ENCODE measurements at regions not wholly inside any gene's neighbourhood (a gene's known extent, or its start where the extent isn't known, plus 50 kb on each side); places are given as distances from the start of the nearest gene placed in this dataset.
"Not testable (repeated sequence)": the region's sequence is repeated elsewhere in the genome, so short reads cannot be mapped to it uniquely, and the experiment has no call there.

GRCh38 chr15:20344601-20345400 is 196.8 kb downstream of the GOLGA6L6 start:
- Histone ChIP-seq H3K9me2 (ENCODE audit: insufficient read depth) (no peaks in the 10 kb centered on the region), H3K9me3 (ENCODE audit: control insufficient read depth in 1 of 2, insufficient read depth in 1 of 2, low read depth in 1 of 2, low read length in 2 of 2) (peaks cover 69 to 77% of the 10 kb centered on the region in 2 experiments), H3K36me3 (ENCODE audit: control insufficient read depth in 1 of 2, insufficient read depth in 2 of 2, low read length in 2 of 2) (no peaks in the 10 kb centered on the region), H3K4me1 (ENCODE audit: control insufficient read depth in 1 of 2, insufficient read depth in 2 of 2, low read length in 2 of 2) (no peaks in the 10 kb centered on the region), H3K27me3 (ENCODE audit: insufficient read depth, low read length) (no peaks in the 10 kb centered on the region), H3K79me2 (ENCODE audit: insufficient read depth, low read length) (no peaks in the 10 kb centered on the region), H3K4me2 (ENCODE audit: low read length) (no peak overlapping the region), H3K27ac (ENCODE audit: low read depth, low read length) (no peak overlapping the region), H3K4me3 (replicated peaks in 1 of 2; ENCODE audit: low read depth in 1 of 2, low read length in 2 of 2) (no peak overlapping the region), H4K20me1 (ENCODE audit: insufficient read depth) (no peaks in the 10 kb centered on the region), H2AFZ (ENCODE audit: low read depth, low read length, poor library complexity, severe bottlenecking) (no peak overlapping the region), H3K9ac (ENCODE audit: low read length) (no peak overlapping the region)
- CTCF ChIA-PET: no interaction called here
- ATAC-seq: no peak
- TF ChIP-seq CEBPB (IDR thresholded peaks at IDR 0.05; ENCODE audit: low read depth) (no peak), EGR1 (IDR thresholded peaks at IDR 0.05; ENCODE audit: low read depth) (no peak), POLR2AphosphoS5 (IDR thresholded peaks at IDR 0.05; ENCODE audit: low read depth, low read length) (no peak), JUND (IDR thresholded peaks at IDR 0.05) (no peak), MAX (IDR thresholded peaks at IDR 0.05) (no peak)
- BruUV-seq (replicated peaks): no TSS peak
- RAD21 ChIA-PET (ENCODE audit: low non-redundant PET in 1 of 2, low total read pairs in 2 of 2, uncharacterized antibody in 2 of 2, unreplicated experiment in 2 of 2): no interaction called here
- DNase-seq (ENCODE audit: low read depth, low spot score): no peak
- POLR2A ChIA-PET: no interaction called here
- intact Hi-C loops (cut with micrococcal nuclease): loop anchor here (5.0 kb wide), 1 partner anchor 48 kb away; no protein-coding TSS in a partner anchor

GRCh38 chr15:20343395-20344211 is 198.0 kb downstream of the GOLGA6L6 start:
- RAD21 ChIA-PET (ENCODE audit: low non-redundant PET in 1 of 2, low total read pairs in 2 of 2, uncharacterized antibody in 2 of 2, unreplicated experiment in 2 of 2); H3K4me1 ChIP-seq (ENCODE audit: control insufficient read depth in 1 of 2, insufficient read depth in 2 of 2, low read length in 2 of 2); H3K36me3 ChIP-seq (ENCODE audit: control insufficient read depth in 1 of 2, insufficient read depth in 2 of 2, low read length in 2 of 2); H3K9me2 ChIP-seq (ENCODE audit: insufficient read depth); intact Hi-C loops (cut with micrococcal nuclease); H3K79me2 ChIP-seq (ENCODE audit: insufficient read depth, low read length); CTCF ChIA-PET; H3K27me3 ChIP-seq (ENCODE audit: insufficient read depth, low read length); H3K4me3 ChIP-seq (replicated peaks in 1 of 2; ENCODE audit: low read depth in 1 of 2, low read length in 2 of 2); BruUV-seq (replicated peaks); H3K4me2 ChIP-seq (ENCODE audit: low read length); ATAC-seq; H2AFZ ChIP-seq (ENCODE audit: low read depth, low read length, poor library complexity, severe bottlenecking); H3K27ac ChIP-seq (ENCODE audit: low read depth, low read length); DNase-seq (ENCODE audit: low read depth, low spot score); H3K9ac ChIP-seq (ENCODE audit: low read length); POLR2A ChIA-PET; H4K20me1 ChIP-seq (ENCODE audit: insufficient read depth): not testable (repeated sequence)
- peaks cover 57 to 75% of the 10 kb centered on the region in 2 experiments for H3K9me3 ChIP-seq (ENCODE audit: control insufficient read depth in 1 of 2, insufficient read depth in 1 of 2, low read depth in 1 of 2, low read length in 2 of 2)

- H3K36me3 ChIP-seq (ENCODE audit: control insufficient read depth in 1 of 2, insufficient read depth in 2 of 2, low read length in 2 of 2); ATAC-seq; H2AFZ ChIP-seq (ENCODE audit: low read depth, low read length, poor library complexity, severe bottlenecking); H3K9ac ChIP-seq (ENCODE audit: low read length); H3K9me2 ChIP-seq (ENCODE audit: insufficient read depth); RAD21 ChIA-PET (ENCODE audit: low non-redundant PET in 1 of 2, low total read pairs in 2 of 2, uncharacterized antibody in 2 of 2, unreplicated experiment in 2 of 2); DNase-seq (ENCODE audit: low read depth, low spot score); H4K20me1 ChIP-seq (ENCODE audit: insufficient read depth); H3K79me2 ChIP-seq (ENCODE audit: insufficient read depth, low read length); H3K4me3 ChIP-seq (replicated peaks in 1 of 2; ENCODE audit: low read depth in 1 of 2, low read length in 2 of 2); H3K4me1 ChIP-seq (ENCODE audit: control insufficient read depth in 1 of 2, insufficient read depth in 2 of 2, low read length in 2 of 2); H3K27me3 ChIP-seq (ENCODE audit: insufficient read depth, low read length); intact Hi-C loops (cut with micrococcal nuclease); POLR2A ChIA-PET; CTCF ChIA-PET; H3K4me2 ChIP-seq (ENCODE audit: low read length); BruUV-seq (replicated peaks); H3K27ac ChIP-seq (ENCODE audit: low read depth, low read length): not testable (repeated sequence)
- H3K9me3 ChIP-seq (ENCODE audit: control insufficient read depth in 1 of 2, insufficient read depth in 1 of 2, low read depth in 1 of 2, low read length in 2 of 2): peaks cover 52 to 71% of the 10 kb centered on the region in 2 experiments
Measured at GRCh38 chr15:20342601-20343394, 198.8 kb downstream of the GOLGA6L6 start.

Data from HCT116 (cell line).